ENCODE measurements at regions not wholly inside any gene's neighbourhood (a gene's known extent, or its start where the extent isn't known, plus 50 kb on each side); places are given as distances from the start of the nearest gene placed in this dataset.

- no peak for TF ChIP-seq CTCF (IDR thresholded peaks at IDR 0.05; ENCODE audit: low read depth, low read length, missing input control)
- TF ChIP-seq YY1 (IDR thresholded peaks at IDR 0.05), result no peak
- TF ChIP-seq RXRA (IDR thresholded peaks at IDR 0.05), result no peak
- no peak for TF ChIP-seq EGR1 (IDR thresholded peaks at IDR 0.05; ENCODE audit: low read depth in 2 of 2)
- TF ChIP-seq JUND (IDR thresholded peaks at IDR 0.05), result no peak
- TF ChIP-seq REST (IDR thresholded peaks at IDR 0.05), result no peak
- TF ChIP-seq MAX (IDR thresholded peaks at IDR 0.05), result no peak
- no peak for TF ChIP-seq SP1 (IDR thresholded peaks at IDR 0.05)
- TF ChIP-seq NR2F2 (IDR thresholded peaks at IDR 0.05), result no peak
- TF ChIP-seq HNF4A (conservative IDR thresholded peaks at IDR 0.05), result no peak
- TF ChIP-seq TAF1 (conservative IDR thresholded peaks at IDR 0.05), result no peak
- TF ChIP-seq GABPA (IDR thresholded peaks at IDR 0.05 in 1 of 2, conservative IDR thresholded peaks at IDR 0.05 in 1 of 2), result no peak
- TF ChIP-seq FOXA2 (IDR thresholded peaks at IDR 0.05), result no peak
Measured at GRCh38 chr7:49520951-49521350, 252.5 kb upstream of the VWC2 start.

Measured in liver (tissue), 3 donors.